ENCODE measurements at regions not wholly inside any gene's neighbourhood (a gene's known extent, or its start where the extent isn't known, plus 50 kb on each side); places are given as distances from the start of the nearest gene placed in this dataset.
A peak's percentile ranks its signal among the peaks of the same experiment; 100 is the strongest.

DNA sequence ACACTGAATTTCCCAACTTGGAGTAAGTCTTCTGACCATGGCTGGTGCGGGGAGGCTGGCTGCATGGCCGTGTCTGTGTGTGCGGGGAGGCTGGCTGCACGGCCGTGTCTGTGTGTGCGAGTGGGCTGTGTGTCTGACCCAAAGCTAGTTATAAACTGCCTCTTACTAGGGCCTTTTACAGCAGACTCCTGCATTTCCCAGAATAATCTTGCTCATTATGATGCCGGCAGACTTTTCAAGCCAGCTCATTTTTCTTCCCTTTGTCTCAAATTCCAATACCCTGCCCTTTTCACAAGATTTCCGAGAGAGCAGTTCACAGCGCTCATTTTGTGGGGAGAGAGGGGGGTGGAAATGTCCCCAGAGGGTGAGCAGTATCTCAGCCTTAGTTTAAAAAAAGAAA is 470.7 kb upstream of the BRINP1 start:
- DNase-seq (ENCODE audit: low read depth in 1 of 2, low spot score in 1 of 2): no peak
- TF ChIP-seq JUND (IDR thresholded peaks at IDR 0.05; ENCODE audit: low read depth): no peak
- in situ Hi-C loops (cut with HindIII; ENCODE audit: low pct_unique_long_range_greater_than_20kb, low sequenced_read_pairs): no loop called here

DNA sequence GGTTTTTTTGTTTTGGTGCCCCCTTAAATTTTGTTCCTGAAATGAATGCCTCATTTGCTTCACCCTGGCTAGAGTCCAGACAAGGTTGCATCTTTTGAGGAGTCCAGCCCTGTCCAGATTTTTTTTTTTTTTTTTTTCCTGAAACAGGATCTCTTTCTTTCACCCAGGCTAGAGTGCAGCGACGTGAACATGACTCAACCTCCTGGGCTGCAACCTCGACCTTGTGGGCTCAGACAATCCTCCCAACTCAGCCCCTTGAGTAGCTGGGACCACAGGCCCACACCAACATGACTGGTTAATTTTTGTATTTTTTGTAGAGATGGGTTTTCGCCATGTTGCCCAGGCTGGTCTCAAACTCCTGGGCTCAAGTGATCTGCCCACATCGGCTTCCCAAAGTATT is 469.0 kb upstream of the BRINP1 start:
- in situ Hi-C loops (cut with HindIII; ENCODE audit: low pct_unique_long_range_greater_than_20kb, low sequenced_read_pairs): no loop called here
- no peak for TF ChIP-seq JUND (IDR thresholded peaks at IDR 0.05; ENCODE audit: low read depth)
- DNase-seq (ENCODE audit: low read depth in 1 of 2, low spot score in 1 of 2): no peak

DNA sequence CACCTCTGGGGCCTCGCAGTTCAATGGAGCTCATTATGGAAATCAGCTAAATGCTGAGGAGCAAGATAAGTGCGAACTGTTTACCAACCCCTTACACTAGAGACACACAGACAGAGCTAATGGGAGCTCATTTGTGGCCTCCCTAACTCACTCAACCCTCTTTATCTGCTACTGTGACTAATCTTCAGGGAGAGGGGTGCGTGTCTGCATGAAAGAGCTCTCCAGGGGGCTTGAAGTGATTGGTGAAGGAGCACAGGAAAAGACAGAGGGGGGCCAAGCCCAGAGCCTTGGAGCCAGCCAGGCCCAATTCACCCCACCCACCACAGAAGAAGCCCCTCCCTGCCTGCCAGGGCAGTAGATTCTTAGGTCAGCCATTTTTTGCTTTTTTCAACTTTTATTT is 466.8 kb upstream of the BRINP1 start:
- in situ Hi-C loops (cut with HindIII; ENCODE audit: low pct_unique_long_range_greater_than_20kb, low sequenced_read_pairs): no loop called here
- DNase-seq (ENCODE audit: low read depth in 1 of 2, low spot score in 1 of 2): no peak
- no peak for TF ChIP-seq JUND (IDR thresholded peaks at IDR 0.05; ENCODE audit: low read depth)

DNA sequence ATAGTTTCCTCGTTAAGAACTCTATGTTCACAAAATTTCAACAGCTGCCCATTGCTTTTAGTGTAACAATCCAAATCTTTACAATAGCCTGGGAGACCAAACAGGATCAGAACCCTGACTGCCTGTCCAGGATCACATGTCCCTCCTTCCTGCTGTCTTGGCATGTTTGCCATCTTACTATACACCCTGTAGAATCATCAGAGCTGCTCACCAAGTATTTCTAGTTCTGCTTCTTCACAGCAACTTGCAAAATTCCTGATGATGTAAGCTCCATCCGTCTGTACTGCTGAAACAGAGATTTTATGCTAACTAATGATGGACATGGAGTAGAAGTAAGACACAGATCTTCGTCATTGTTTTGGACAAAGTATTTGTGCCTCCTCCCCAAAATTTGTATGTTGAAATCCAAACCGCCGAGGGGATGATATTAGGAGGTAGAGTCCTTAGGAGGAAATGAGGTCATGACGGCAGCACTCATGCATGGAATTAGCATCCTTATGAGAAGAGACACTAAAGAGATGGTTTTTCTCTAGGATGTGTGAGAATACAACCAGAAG is 464.9 kb upstream of the BRINP1 start:
- in situ Hi-C loops (cut with HindIII; ENCODE audit: low pct_unique_long_range_greater_than_20kb, low sequenced_read_pairs): no loop called here
- DNase-seq (ENCODE audit: low read depth in 1 of 2, low spot score in 1 of 2): peak; percentile 26 to 64
- TF ChIP-seq JUND (IDR thresholded peaks at IDR 0.05; ENCODE audit: low read depth): no peak

DNA sequence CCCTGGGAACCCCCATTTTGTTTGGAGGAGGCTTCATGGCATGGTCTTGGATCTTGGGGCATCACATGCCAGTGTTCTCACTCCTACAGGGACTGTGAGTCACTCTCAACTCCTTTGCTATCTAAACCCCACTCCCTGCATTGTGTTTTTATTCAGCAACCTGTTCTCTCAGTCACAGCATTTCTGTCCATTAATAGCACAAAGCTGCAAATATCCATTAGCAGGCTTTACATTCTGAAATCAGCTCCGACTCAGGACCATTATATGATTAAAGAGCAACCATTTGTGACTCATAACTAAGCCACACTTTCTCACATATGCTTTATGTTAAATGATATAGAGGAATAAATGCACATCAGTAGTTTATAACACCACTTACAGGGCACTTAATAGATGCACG is 462.1 kb upstream of the BRINP1 start:
- no peak for DNase-seq (ENCODE audit: low read depth in 1 of 2, low spot score in 1 of 2)
- in situ Hi-C loops (cut with HindIII; ENCODE audit: low pct_unique_long_range_greater_than_20kb, low sequenced_read_pairs): no loop called here
- TF ChIP-seq JUND (IDR thresholded peaks at IDR 0.05; ENCODE audit: low read depth): no peak

DNA sequence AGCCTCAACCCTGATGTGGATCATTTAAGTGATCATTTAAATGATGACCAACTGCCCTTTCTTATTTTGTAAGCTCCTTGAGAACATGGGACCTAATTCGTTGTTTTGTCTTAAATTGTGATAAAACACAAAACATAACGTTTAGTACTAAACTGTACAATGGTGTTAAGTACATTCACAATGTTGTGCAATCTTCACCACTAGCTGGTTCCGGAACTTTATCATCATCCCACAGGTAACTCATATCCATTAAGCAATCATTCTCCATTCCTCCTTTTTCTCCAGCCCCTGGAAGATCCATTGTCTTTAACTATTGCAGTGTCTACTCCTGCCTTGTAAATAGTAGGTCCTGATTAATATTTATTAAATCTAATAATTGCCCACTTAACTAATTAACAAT is 460.5 kb upstream of the BRINP1 start:
- TF ChIP-seq JUND (IDR thresholded peaks at IDR 0.05; ENCODE audit: low read depth): no peak
- in situ Hi-C loops (cut with HindIII; ENCODE audit: low pct_unique_long_range_greater_than_20kb, low sequenced_read_pairs): no loop called here
- no peak for DNase-seq (ENCODE audit: low read depth in 1 of 2, low spot score in 1 of 2)

DNA sequence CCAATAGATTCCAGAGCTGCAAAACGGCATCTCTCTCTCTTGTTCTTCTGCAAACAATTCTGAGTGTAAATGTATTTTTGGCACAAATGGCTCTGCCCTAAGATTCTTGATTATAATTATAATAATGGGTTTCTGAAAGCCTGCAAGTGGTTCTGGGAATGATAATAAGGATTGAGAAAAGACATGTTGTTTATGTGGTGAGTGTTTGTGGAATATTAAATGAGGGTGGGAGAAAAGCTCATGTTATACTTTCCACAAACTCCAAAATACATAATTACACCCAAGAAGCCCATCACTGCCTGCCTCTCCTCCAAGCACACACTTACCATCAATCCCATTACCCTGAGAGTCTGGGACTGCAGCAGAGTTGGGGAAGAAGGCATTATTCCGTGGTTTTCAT is 460.0 kb upstream of the BRINP1 start:
- no peak for TF ChIP-seq JUND (IDR thresholded peaks at IDR 0.05; ENCODE audit: low read depth)
- in situ Hi-C loops (cut with HindIII; ENCODE audit: low pct_unique_long_range_greater_than_20kb, low sequenced_read_pairs): no loop called here
- DNase-seq (ENCODE audit: low read depth in 1 of 2, low spot score in 1 of 2): no peak

DNA sequence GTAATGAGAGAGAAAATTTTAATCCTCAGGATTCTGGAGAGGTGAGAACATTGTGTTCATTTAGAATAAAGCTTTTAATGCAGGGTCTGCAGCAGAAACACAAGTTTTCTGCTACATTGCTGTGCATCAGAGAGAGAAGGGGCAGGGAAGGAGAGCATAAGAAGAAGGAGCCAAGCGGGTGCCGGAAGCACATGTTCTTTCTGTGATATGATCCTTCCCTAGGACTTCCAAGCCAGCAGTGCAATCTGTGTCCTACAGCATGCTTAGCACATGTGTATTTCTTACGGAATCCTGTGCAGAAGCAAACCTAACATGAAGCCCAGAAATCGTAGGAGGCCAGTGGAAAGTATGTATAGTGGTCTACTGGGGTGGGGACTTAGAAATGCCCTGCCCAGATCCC is 458.3 kb upstream of the BRINP1 start:
- in situ Hi-C loops (cut with HindIII; ENCODE audit: low pct_unique_long_range_greater_than_20kb, low sequenced_read_pairs): no loop called here
- no peak for DNase-seq (ENCODE audit: low read depth in 1 of 2, low spot score in 1 of 2)
- no peak for TF ChIP-seq JUND (IDR thresholded peaks at IDR 0.05; ENCODE audit: low read depth)

DNA sequence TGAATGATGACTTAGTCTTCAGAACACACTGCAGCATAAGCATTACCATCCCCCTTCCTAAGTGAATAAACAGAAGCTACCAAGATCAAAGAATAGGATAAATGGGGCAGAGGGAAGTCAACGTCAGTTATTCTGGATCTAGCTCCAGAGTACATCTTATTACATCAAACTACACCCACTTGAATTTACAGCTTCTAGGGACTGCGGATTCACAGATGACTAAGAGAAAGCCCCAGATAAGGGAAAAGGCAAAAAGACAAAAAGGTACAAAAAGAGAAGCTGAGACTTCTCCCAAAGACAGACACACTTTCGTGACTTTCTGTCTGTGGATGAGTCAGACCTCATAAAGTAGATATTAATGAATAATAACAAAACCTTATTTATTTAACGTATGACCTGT is 457.9 kb upstream of the BRINP1 start:
- DNase-seq (ENCODE audit: low read depth in 1 of 2, low spot score in 1 of 2): no peak
- TF ChIP-seq JUND (IDR thresholded peaks at IDR 0.05; ENCODE audit: low read depth): no peak
- in situ Hi-C loops (cut with HindIII; ENCODE audit: low pct_unique_long_range_greater_than_20kb, low sequenced_read_pairs): no loop called here

DNA sequence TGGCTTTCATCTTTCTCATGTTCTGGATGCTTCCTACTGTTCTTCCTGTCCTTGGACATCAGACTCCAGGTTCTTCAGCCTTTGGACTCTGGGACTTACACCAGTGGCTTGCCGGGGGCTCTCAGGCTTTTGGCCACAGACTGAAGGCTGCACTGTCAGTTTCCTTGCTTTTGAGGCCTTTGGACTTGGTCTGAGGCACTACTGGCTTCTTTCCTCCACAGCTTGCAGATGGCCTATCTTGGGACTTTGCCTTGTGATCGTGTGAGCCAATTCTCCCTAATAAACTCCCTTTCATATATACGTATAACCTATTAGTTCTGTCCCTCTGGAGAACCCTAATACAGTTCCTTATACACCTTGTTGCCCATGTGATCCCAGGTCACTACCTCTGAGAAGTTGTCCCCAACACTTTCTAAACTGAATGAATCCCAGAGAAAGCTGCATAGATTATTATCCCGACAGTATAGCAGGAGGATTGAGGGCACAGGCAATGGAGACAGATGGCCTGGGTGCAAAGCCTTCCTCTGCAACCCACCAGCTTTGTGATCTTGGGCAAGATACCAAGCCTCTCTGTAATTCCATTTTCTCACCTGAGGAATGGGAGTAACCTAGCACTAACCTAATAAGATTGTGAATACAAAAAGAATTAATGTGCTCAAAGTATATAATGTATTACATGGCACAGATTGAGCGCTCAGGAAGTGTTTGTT is 449.6 kb upstream of the BRINP1 start:
- in situ Hi-C loops (cut with HindIII; ENCODE audit: low pct_unique_long_range_greater_than_20kb, low sequenced_read_pairs): no loop called here
- DNase-seq (ENCODE audit: low read depth in 1 of 2, low spot score in 1 of 2): no peak
- no peak for TF ChIP-seq JUND (IDR thresholded peaks at IDR 0.05; ENCODE audit: low read depth)

DNA sequence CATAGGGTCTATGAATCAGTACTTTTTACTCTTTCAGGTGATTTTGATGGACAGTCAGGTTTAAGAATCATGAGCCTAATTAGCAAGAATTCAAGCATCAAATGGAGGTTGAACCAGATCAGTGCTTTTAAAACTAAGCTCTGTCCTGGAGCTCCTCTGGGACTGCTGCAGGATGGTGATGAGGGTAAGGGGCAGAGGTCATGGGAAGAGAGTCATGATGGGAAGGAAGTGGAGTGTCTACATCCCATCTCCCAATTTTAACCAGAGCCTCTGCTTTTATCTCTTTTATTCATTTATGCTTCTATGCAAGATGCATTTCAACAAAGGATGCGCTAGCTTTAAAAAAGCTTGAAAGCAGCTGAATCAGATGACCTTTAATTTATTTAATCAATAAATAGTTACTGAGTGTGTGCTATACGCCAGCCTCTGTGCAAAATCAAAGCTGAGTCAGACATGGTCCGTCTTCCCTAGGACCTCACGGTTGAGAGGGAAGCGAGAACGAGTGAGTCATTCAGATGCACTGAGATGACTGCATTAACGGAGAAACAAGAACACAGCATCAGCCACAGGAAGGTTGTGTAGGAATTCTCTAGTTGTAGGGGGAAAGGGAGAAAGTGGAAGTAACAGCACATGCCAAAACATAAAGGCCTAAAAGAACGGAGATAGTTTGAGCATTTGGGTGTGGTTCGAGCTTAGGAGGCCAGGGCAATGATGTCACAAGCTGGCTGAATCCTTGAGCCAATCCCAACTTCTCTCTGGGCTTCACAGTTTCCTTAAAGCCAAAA is 441.6 kb upstream of the BRINP1 start:
- in situ Hi-C loops (cut with HindIII; ENCODE audit: low pct_unique_long_range_greater_than_20kb, low sequenced_read_pairs): no loop called here
- no peak for TF ChIP-seq JUND (IDR thresholded peaks at IDR 0.05; ENCODE audit: low read depth)
- DNase-seq (ENCODE audit: low read depth in 1 of 2, low spot score in 1 of 2): no peak

DNA sequence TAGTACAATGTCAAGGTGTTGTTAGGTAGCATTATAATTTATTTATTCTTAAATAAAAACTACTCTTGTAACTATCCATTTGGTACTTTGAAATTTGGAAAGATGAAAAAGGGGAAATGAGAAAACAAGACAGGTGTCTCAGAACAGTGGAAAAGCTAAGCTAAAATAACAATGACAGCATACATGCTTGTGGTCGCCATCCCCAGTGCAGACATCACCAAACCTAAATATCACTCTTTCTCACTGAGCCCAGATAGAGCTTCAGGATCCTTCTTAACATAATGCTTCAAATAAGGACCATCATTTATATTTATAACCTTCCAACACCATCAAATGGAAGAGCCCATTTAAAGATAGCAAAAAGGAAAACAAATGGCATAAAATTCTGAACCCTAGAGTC is 434.4 kb upstream of the BRINP1 start:
- in situ Hi-C loops (cut with HindIII; ENCODE audit: low pct_unique_long_range_greater_than_20kb, low sequenced_read_pairs): no loop called here
- no peak for DNase-seq (ENCODE audit: low read depth in 1 of 2, low spot score in 1 of 2)
- TF ChIP-seq JUND (IDR thresholded peaks at IDR 0.05; ENCODE audit: low read depth): no peak

DNA sequence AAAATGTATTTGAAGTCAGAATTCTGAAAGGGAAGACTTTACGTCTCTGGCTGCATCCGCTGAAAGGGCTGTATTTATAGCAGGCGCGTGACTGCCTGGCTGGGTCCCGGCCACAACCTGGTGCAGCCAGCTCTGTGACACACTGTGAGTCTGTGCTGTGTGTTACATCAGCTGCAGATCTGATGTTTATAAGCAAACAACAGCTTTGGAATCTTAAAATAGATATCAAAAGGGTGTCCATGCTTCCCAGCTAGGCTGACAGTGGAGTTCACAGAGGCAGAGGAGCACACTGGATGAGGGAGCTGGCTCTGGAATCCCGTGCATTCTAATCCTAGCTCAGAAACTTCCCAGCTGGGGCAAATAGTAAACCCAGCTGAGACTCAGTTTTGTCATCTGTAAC is 433.4 kb upstream of the BRINP1 start:
- TF ChIP-seq JUND (IDR thresholded peaks at IDR 0.05; ENCODE audit: low read depth): no peak
- DNase-seq (ENCODE audit: low read depth in 1 of 2, low spot score in 1 of 2): peak in 1 of 2 experiments; percentile 4

More for the DNA sequence above, 433.4 kb upstream of the BRINP1 start:
- in situ Hi-C loops (cut with HindIII; ENCODE audit: low pct_unique_long_range_greater_than_20kb, low sequenced_read_pairs): no loop called here

Data from T47D (cell line).